HL-60 (cell line): ENCODE measurements at regions not wholly inside any gene's neighbourhood (a gene's known extent, or its start where the extent isn't known, plus 50 kb on each side); places are given as distances from the start of the nearest gene placed in this dataset.

Experiments
- DNase-seq, 2 experiments: peaks; one replicate each; pipeline ENCODE4 v3.0.0-alpha.2; 2010 to 2020; ENCODE audit warnings: low read depth in 1 of 2, low spot score in 1 of 2
- H3K27ac ChIP-seq: fragments of 250-450 bp; sonication (Bioruptor Pico); replicated peaks from 2 replicates; pipeline ENCODE4 v1.5.1; 2020; ENCODE audit warnings: mild to moderate bottlenecking, moderate library complexity
- H3K27me3 ChIP-seq: fragments of 250-450 bp; sonication (Bioruptor Pico); 2 replicates; pipeline ENCODE4 v1.5.1; 2021; ENCODE audit warnings: mild to moderate bottlenecking, moderate library complexity; ENCODE audit not compliant: insufficient read depth, poor library complexity, severe bottlenecking
- H3K4me3 ChIP-seq: replicated peaks from 2 replicates; pipeline ENCODE4 v1.5.1; 2011; ENCODE audit warnings: mild to moderate bottlenecking, control low read depth, low read length; ENCODE audit not compliant: insufficient read depth
- GABPA ChIP-seq: IDR thresholded peaks from 2 replicates; pipeline ENCODE4 v1.6.1; 2012; ENCODE audit warnings: low read depth
- POLR2AphosphoS5 ChIP-seq: IDR thresholded peaks from 2 replicates; pipeline ENCODE4 v1.6.1; 2012; ENCODE audit warnings: low read depth
- SPI1 ChIP-seq: IDR thresholded peaks from 2 replicates; pipeline ENCODE4 v1.6.1; 2012; ENCODE audit warnings: low read depth, mild to moderate bottlenecking, borderline replicate concordance
- TF ChIP-seq, protein P1 (sequence below): IDR thresholded peaks from one replicate; pipeline ENCODE4 v1.5.1; 2011; ENCODE audit warnings: low read length, control low read depth, inconsistent platforms; ENCODE audit not compliant: insufficient read depth
- TF ChIP-seq, protein P2 (sequence below): IDR thresholded peaks from 2 replicates; pipeline ENCODE4 v1.6.1; 2012; ENCODE audit warnings: low read depth; ENCODE audit not compliant: insufficient replicate concordance

DNA sequence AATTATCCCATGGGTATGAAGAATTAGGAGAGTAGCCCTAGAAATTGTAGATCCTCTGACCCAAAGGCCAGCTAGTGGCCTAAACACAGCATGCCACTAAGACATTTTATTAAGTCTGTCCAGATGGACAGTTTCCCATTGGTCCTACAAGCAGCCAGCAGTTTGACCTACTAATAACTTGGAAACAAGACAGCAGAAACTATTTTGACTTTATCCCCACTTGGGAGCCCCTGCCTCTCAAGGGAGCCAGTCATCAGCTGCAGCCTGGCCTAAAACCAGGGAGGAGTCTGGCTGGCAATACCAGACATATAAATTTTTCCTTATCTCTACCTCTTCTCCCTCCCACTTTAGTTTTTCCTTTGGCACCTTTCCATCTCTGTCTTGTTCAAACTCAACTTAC, 222.6 kb upstream of the KCTD3 start:
- Histone ChIP-seq H3K27me3 (no peaks in the 10 kb centered on the region), H3K27ac (no peak overlapping the region), H3K4me3 (no peak overlapping the region)
- no peak for DNase-seq
- TF ChIP-seq POLR2AphosphoS5 (no peak), GABPA (no peak), SPI1 (no peak)
- TF ChIP-seq, protein P1, sequence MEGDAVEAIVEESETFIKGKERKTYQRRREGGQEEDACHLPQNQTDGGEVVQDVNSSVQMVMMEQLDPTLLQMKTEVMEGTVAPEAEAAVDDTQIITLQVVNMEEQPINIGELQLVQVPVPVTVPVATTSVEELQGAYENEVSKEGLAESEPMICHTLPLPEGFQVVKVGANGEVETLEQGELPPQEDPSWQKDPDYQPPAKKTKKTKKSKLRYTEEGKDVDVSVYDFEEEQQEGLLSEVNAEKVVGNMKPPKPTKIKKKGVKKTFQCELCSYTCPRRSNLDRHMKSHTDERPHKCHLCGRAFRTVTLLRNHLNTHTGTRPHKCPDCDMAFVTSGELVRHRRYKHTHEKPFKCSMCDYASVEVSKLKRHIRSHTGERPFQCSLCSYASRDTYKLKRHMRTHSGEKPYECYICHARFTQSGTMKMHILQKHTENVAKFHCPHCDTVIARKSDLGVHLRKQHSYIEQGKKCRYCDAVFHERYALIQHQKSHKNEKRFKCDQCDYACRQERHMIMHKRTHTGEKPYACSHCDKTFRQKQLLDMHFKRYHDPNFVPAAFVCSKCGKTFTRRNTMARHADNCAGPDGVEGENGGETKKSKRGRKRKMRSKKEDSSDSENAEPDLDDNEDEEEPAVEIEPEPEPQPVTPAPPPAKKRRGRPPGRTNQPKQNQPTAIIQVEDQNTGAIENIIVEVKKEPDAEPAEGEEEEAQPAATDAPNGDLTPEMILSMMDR = no peak

DNA sequence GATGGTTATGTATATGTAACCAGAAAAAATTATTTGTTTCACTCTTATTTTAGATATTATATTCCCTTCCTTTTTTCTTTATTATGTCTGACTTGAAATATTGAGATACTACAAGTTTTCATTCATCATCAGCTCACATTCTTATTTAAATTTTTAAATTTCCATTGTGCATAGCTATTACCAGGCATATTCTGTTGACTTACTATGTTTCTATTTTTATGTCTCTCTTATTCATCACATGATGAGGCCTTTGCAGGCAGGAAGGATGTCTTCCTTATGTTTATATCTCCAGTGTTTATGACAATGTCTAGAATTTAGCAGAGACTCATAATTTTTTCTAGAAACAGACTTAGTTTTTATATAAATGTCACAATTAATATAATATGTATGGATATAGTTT, 221.9 kb upstream of the KCTD3 start:
- no peak overlapping the region for H3K27ac ChIP-seq
- no peak overlapping the region for H3K4me3 ChIP-seq
- DNase-seq = no peak
- no peaks in the 10 kb centered on the region for H3K27me3 ChIP-seq
- TF ChIP-seq, protein P1 = no peak
- TF ChIP-seq SPI1 (no peak), POLR2AphosphoS5 (no peak), GABPA (no peak)
- TF ChIP-seq, protein P2, sequence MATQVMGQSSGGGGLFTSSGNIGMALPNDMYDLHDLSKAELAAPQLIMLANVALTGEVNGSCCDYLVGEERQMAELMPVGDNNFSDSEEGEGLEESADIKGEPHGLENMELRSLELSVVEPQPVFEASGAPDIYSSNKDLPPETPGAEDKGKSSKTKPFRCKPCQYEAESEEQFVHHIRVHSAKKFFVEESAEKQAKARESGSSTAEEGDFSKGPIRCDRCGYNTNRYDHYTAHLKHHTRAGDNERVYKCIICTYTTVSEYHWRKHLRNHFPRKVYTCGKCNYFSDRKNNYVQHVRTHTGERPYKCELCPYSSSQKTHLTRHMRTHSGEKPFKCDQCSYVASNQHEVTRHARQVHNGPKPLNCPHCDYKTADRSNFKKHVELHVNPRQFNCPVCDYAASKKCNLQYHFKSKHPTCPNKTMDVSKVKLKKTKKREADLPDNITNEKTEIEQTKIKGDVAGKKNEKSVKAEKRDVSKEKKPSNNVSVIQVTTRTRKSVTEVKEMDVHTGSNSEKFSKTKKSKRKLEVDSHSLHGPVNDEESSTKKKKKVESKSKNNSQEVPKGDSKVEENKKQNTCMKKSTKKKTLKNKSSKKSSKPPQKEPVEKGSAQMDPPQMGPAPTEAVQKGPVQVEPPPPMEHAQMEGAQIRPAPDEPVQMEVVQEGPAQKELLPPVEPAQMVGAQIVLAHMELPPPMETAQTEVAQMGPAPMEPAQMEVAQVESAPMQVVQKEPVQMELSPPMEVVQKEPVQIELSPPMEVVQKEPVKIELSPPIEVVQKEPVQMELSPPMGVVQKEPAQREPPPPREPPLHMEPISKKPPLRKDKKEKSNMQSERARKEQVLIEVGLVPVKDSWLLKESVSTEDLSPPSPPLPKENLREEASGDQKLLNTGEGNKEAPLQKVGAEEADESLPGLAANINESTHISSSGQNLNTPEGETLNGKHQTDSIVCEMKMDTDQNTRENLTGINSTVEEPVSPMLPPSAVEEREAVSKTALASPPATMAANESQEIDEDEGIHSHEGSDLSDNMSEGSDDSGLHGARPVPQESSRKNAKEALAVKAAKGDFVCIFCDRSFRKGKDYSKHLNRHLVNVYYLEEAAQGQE = no peak

DNA sequence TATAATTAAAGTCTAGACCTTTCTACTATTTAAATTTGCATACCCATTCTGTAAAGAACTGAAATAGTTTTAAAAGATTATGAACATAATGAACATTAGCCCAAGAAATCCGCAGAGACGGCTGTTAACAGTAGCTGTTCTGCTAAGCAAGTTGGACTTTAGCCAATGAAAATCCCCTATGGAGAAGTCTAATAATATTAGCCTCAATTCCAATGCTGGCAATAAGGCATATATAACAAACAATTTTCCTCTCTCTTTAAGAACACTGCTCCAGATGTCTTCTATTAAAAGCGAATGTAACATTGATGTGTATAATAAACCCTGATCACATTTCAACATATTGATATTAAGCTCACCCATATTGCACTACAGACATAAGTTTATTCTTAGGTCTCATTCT, 221.3 kb upstream of the KCTD3 start:
- H3K4me3 ChIP-seq = no peak overlapping the region
- H3K27me3 ChIP-seq = no peaks in the 10 kb centered on the region
- no peak overlapping the region for H3K27ac ChIP-seq
- DNase-seq = no peak
- TF ChIP-seq, protein P1 = no peak
- no peak for TF ChIP-seq POLR2AphosphoS5
- no peak for TF ChIP-seq GABPA
- no peak for TF ChIP-seq SPI1
- TF ChIP-seq, protein P2 = no peak

DNA sequence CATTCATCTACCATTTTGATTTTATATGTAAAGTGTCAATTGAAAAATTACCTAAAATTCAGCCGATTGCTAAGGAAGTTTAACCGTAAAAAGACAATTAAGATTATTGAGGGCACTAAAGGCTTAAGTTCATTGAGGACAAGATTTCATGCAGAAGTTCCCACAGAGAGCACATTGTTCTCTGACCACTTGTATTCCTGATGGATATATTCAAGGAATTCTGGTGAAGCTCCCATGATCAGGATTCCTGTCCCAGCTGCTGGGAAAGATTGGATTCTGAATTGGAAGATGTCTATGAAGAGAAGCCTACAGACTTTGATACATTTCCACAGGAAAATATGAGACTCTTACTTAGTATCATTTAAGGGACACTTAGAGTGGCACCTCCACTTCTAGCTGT, 209.2 kb upstream of the KCTD3 start:
- Histone ChIP-seq H3K27me3 (no peaks in the 10 kb centered on the region), H3K4me3 (no peak overlapping the region), H3K27ac (no peak overlapping the region)
- TF ChIP-seq GABPA = no peak
- TF ChIP-seq, protein P2 = no peak
- TF ChIP-seq POLR2AphosphoS5 = no peak
- no peak for TF ChIP-seq SPI1
- TF ChIP-seq, protein P1 = no peak
- no peak for DNase-seq
